Motor neuron (in vitro differentiated cells): ENCODE measurements at regions not wholly inside any gene's neighbourhood (a gene's known extent, or its start where the extent isn't known, plus 50 kb on each side); places are given as distances from the start of the nearest gene placed in this dataset.

Experiments
- ATAC-seq, 8 experiments: fragments of 200-7000 bp; cut with Tn5 transposase; replicated peaks in 6 of 8; 2 replicates each; pipeline ENCODE4 v1.8.0; 2021; ENCODE audit warnings: mild to moderate bottlenecking in 8 of 8, moderate library complexity in 8 of 8
- H3K27ac ChIP-seq, 2 donors: fragments of 250-450 bp; sonication (Bioruptor Pico); 2 replicates each; pipeline ENCODE4 v1.9.0; 2021; ENCODE audit warnings: antibody characterized with exemption in 2 of 2, mild to moderate bottlenecking in 2 of 2, moderate library complexity in 1 of 2
- H3K4me1 ChIP-seq, 2 donors: fragments of 250-450 bp; sonication (Bioruptor Pico); replicated peaks in 1 of 2; 2 replicates each; pipeline ENCODE4 v1.6.1; 2021; ENCODE audit warnings: antibody characterized with exemption in 2 of 2, mild to moderate bottlenecking in 2 of 2, moderate library complexity in 1 of 2
- H3K4me3 ChIP-seq, 5 donors: fragments of 250-450 bp; sonication (Bioruptor Pico); 2 replicates each; pipeline ENCODE4 v1.9.0; 2021; ENCODE audit warnings: antibody characterized with exemption in 5 of 5, mild to moderate bottlenecking in 5 of 5, moderate library complexity in 4 of 5
- WGBS, 10 experiments: fragments of 450-650 bp; shearing (Covaris generic); methylation state at CpG; one replicate each; pipeline ENCODE4 v1.0.0; 2022; 5-methylcytosine and 5-hydroxymethylcytosine counted together
- in situ Hi-C, 9 experiments: fragments of 400-800 bp; cut with MboI; loops; one replicate each; pipeline ENCODE4 v1.15.0; 2021; ENCODE audit warnings: low sequenced_read_pairs in 9 of 9, low pct_unique_long_range_greater_than_20kb in 2 of 9; ENCODE audit not compliant: unreplicated experiment in 9 of 9

DNA sequence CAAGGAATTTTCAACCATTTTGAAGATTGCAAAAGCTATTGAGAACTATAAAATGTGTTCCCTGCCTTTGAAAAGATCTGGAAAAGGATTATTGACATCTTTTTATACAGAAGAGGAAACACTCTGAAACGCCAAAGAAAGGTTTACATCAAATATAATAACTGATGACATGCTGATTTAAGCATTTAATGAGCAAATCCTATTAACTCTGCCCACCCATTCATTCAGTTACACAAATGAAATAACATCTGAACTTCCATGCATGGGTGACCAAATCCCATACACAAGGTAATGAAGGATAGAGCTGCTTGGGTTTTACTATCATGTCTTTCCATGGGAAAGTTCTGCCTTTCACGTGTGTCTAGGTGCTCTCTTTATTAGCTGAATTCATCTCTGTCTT, 589.4 kb upstream of the WWC1 start:
- H3K4me3 ChIP-seq, result no peak overlapping the region
- H3K27ac ChIP-seq, result no peak overlapping the region
- in situ Hi-C loops, result no loop called here
- 13 to 100% (median 56%) methylated on average over 1 to 2 of the region's 2 CpGs; no CpG with 5 or more reads in 2 of the 10 experiments for WGBS, 10 experiments
- no peak for ATAC-seq
- H3K4me1 ChIP-seq, result peaks cover 14 to 16% of the 10 kb centered on the region in 2 donors

DNA sequence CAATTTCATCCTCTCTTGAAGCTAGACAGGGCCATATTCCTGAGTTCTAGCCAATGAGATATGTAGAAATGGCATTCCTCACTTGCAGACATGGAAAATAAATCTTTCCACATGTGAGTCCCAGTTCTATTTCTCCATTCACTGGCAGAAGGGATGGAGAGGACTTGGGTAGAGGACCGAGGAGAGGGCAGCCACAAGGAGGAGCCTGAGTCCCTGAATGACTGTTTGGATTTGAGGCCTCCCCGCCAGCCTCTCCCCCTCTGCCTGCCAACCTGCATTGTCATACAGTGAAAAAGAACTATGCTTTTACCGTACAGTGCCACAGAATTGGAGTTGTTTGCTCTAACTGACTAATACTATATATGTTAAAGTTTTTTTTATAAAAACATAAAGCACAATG, 583.0 kb upstream of the WWC1 start:
- no peak for ATAC-seq
- in situ Hi-C loops, result no loop called here

DNA sequence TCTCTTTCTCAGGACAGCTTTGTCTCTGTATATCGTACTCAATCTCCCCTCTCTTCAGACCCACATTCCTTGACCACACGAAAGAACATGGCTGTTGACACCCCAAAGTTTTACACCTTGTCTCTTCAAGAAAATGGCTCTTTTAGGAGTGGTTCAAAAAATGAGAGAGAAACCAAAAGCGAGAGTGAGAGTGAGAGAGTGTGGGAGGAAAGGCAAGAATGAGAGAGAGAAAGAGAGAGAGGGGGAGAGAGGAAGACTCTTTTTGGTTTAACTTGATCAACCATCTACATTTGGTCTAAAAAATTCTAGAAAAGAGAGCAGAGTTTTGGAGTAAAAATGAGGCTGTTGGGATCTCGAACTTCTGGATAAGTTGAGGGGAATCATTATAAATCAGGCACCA, 581.8 kb upstream of the WWC1 start:
- in situ Hi-C loops, result no loop called here

More for the DNA sequence above, 583.0 kb upstream of the WWC1 start:
- H3K4me3 ChIP-seq, result no peak overlapping the region
- 51 to 90% (median 73%) methylated on average over 2 to 3 of the region's 3 CpGs; no CpG with 5 or more reads in 4 of the 10 experiments for WGBS, 10 experiments
- peaks cover 0 to 8% of the 10 kb centered on the region in 2 donors for H3K4me1 ChIP-seq
- H3K27ac ChIP-seq, result no peak overlapping the region

DNA sequence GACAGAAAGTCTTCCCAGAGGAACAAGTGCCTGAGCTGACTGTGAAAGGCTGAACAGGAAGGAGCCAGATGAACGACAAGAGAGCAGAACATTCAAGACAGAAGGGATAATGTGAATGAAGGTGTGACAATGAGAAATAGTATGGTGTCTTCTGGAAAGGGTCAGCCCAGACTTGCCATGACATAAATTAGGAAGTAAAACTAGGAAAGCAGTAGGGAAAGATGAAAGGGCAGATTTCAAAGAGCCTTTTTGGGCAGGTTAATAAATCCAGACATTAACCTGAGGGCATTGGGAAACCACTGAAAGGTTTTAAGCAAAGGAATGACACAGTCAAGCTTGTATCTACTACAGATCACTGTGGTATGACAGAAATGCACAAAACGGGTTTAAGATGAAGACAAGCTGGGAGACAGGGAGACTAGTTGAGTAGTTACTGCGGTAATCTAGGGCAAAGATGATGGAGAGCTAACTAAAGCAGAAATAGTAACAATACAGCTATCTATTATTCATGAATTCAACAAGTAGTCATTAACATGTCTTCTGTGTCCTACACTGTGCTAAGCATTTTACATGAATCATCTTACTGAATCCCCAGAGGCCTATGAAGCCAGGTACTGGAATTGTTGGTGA, 580.9 kb upstream of the WWC1 start:
- WGBS, 10 experiments, result 0 to 100% (median 75%) methylated on average over 1 to 3 of the region's 3 CpGs; no CpG with 5 or more reads in 1 of the 10 experiments
- in situ Hi-C loops, result no loop called here
- Histone ChIP-seq H3K4me3 (no peak overlapping the region), H3K27ac (no peak overlapping the region), H3K4me1 (peaks cover 0 to 8% of the 10 kb centered on the region in 2 donors)
- peak in 5 of 8 experiments; percentile 38 to 83 (median 70) for ATAC-seq

More for the DNA sequence above, 581.8 kb upstream of the WWC1 start:
- no peak overlapping the region for H3K27ac ChIP-seq
- H3K4me3 ChIP-seq, result no peak overlapping the region
- ATAC-seq, result no peak
- peaks cover 0 to 8% of the 10 kb centered on the region in 2 donors for H3K4me1 ChIP-seq
- WGBS, 10 experiments, result 56 to 97% (median 88%) methylated on average over 2 to 4 of the region's 4 CpGs; no CpG with 5 or more reads in 1 of the 10 experiments

DNA sequence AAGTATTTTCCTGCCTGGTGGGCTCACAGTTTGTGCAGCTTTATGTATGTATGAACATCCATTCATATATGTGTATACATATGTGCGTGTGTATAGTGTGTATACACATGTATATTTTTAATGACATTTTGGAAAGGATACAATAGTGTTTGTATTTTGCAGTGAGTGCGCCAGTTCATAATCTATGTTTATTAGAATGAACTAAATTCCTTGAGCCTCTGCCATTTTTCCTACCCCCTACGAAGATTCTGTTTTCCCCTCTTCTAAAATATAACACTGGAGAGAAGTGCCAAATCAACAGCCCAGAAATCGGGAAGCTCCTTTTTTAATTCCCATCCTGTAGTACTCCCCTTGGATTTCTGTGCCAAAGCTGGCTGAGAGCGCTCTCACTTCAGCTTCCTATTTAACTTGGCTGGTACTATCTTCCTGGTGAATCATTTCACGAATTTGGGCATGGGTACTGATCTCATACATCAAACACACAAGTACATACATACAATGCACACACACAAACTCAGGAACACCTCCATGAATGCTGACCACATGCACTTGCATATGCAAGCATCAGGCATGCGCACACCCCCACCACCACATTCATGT, 578.4 kb upstream of the WWC1 start:
- Histone ChIP-seq H3K4me3 (no peak overlapping the region), H3K27ac (no peak overlapping the region), H3K4me1 (peaks cover 0 to 8% of the 10 kb centered on the region in 2 donors)
- in situ Hi-C loops, result no loop called here
- 39 to 100% (median 75%) methylated on average over 1 to 7 of the region's 7 CpGs; no CpG with 5 or more reads in 1 of the 10 experiments for WGBS, 10 experiments
- no peak for ATAC-seq

DNA sequence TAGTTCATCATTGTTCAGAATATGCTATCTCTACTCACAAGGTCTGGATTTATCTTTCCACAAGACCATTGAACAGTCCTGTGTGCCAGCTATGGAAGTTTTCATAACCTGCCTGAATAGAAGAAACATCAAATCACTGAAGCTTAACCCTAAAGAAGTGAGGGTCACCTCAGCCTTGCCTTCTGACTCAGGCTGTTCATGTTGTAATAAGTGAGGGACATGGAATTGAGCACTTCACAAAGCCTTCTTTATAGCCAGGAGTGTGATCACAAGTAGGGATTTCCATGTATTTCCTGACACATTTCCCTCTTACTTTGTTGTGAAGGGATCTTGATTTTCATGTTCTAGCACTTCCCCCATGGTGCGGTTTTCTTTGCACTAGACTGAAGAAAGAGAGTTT, 577.5 kb upstream of the WWC1 start:
- no peak for ATAC-seq
- in situ Hi-C loops, result no loop called here
- 30 to 100% (median 100%) methylated on average over 1 of the region's 1 CpG; no CpG with 5 or more reads in 2 of the 10 experiments for WGBS, 10 experiments
- H3K4me1 ChIP-seq, result peaks cover 0 to 8% of the 10 kb centered on the region in 2 donors
- H3K4me3 ChIP-seq, result no peak overlapping the region
- no peak overlapping the region for H3K27ac ChIP-seq

DNA sequence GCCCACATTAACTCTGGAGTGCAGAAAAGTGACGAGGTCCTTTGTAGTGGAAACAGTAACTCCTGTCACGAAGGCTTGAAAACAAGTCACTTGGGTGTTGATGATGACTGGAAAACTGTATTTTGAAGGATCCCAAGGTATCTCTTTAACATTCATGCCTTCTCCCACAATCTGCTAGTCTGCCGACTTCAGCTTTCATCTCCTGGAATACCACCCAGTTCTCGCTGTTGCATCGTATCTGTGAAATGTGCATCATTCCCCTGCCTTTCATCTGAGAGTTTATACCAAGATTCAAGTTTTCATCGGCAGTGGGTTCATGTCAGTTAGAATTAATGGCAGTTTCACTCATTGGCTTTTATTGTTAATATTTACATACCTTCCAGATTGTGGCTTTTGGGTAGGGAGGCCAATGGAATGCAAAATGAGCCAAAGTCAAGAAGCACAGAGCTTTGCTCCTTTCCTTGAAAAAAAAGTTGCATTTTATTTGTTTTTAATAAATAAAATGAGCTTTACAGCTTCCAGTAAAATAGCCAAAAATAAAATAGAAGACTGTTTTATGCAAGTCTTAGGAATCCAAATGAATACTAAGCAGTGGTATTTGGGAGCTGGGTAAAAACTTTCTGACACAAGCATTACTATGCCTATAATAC, 575.2 kb upstream of the WWC1 start:
- no peak overlapping the region for H3K27ac ChIP-seq
- H3K4me3 ChIP-seq, result no peak overlapping the region
- ATAC-seq, result no peak
- H3K4me1 ChIP-seq, result peaks cover 0 to 8% of the 10 kb centered on the region in 2 donors
- WGBS, 10 experiments, result 0 to 100% (median 89%) methylated on average over 1 to 4 of the region's 6 CpGs; no CpG with 5 or more reads in 1 of the 10 experiments
- in situ Hi-C loops, result no loop called here

DNA sequence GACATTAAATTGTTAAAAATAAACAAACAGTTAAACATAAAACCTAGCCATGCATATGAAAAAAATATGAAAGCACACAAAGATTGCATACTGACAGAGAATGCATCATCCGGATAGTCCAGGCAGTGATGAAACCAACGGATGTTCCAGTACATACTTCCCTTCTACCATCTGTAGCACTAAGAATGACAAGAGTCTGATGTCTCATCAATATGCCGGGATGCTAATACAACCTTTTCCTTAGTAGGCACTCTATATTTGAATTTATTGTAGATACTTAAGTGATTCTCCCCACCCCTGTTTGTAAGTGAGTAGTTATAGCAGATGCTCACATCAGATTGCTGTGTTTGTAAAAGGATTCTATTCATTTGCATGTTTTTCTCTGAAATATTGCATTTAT, 571.2 kb upstream of the WWC1 start:
- in situ Hi-C loops, result no loop called here
- 6 to 100% (median 60%) methylated on average over 1 to 3 of the region's 3 CpGs for WGBS, 10 experiments
- Histone ChIP-seq H3K4me3 (no peak overlapping the region), H3K4me1 (peaks cover under 1 to 8% of the 10 kb centered on the region in 2 donors), H3K27ac (no peak overlapping the region)
- peak in 7 of 8 experiments; percentile 29 to 77 (median 56) for ATAC-seq

DNA sequence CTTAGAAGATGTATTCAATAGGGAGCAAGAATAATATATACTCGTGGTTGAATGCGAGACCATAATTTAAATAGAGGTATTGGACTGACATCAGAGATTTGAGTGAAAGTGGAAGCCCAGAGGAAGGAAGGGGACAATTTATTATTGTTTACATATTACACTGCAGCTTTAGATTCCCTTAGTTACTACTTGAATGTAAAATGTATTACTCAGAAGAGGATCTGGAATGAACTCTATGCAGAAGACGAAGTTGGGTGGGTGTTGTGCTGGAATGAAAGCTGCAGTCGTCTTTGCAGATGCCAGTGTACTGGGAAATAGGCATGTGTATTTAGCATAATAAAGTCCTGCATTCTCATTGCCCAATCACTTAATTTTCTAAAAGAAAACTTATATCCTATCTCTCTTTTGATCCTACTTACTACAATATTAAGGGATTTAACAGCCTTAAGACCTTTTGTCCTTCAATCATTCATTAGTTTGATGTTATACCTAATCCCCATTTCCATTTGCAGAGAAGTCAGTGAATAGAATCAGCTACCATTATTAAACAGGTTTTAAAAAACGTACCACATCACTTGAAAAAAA, 570.7 kb upstream of the WWC1 start:
- Histone ChIP-seq H3K4me1 (peaks cover 3 to 11% of the 10 kb centered on the region in 2 donors), H3K27ac (no peak overlapping the region), H3K4me3 (no peak overlapping the region)
- peak in 5 of 8 experiments; percentile 20 to 86 (median 75) for ATAC-seq
- 5 to 93% (median 52%) methylated on average over 2 to 5 of the region's 5 CpGs for WGBS, 10 experiments
- in situ Hi-C loops, result no loop called here

DNA sequence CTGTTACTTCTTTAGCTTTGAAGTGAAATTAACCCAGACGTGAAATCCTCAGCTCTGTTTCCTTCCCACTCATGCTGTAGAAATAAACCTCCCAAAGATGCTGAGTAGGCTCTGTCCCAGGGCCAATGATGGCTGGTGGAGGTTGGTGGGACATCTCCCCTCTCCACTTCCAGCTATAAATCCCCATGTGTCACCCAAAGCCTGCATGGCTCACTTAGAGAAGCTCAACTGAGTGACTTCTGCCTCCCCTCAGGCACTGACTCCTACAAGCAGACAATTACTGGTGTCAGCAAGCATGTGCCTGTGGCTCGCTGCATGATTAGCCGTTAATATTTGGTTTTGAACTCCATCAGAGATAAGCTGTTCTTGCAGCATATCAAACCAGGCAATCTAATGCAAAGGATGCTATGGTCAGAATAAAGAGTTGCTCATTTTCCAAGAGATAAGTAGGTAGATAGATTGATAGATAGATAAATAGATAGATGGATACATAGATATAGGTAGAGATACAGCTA, 569.5 kb upstream of the WWC1 start:
- no peak for ATAC-seq
- Histone ChIP-seq H3K27ac (no peak overlapping the region), H3K4me1 (peaks cover 3 to 11% of the 10 kb centered on the region in 2 donors), H3K4me3 (no peak overlapping the region)
- 22 to 100% (median 82%) methylated on average over 1 to 3 of the region's 3 CpGs; no CpG with 5 or more reads in 1 of the 10 experiments for WGBS, 10 experiments
- in situ Hi-C loops, result no loop called here

DNA sequence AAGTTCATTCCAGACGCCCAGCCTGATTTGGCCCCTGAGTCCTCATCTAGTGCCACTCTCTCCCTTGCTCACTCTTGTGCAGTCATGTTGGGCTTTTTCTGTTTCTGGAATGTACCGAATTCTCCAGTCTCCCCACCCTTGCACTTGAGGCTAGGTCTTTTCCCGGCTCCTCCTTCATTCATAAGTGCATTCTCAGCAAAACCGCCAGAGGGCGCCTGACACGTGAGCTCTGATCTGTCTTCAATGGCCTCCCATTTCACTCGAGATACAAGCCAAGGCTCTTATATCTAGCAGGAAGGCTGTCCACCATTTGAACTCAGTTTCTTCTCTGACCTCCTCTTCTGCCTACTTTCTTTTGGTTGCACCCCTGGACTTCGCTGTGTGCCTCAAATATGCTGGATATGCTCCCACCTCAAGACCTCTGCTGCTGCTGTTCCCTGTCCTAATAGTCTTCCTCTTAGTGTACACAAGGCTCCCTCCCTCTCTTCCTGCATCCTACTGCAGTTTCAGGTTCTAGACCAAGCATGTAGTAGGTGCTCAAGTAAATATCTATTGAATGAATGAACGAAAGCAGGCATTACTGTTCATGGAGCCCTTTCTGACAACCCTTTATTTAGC, 568.1 kb upstream of the WWC1 start:
- in situ Hi-C loops, result no loop called here
- Histone ChIP-seq H3K4me3 (no peak overlapping the region), H3K27ac (no peak overlapping the region), H3K4me1 (peaks cover 3 to 11% of the 10 kb centered on the region in 2 donors)
- ATAC-seq, result peak; percentile 47 to 83 (median 73)
- WGBS, 10 experiments, result 8 to 80% (median 28%) methylated on average over 1 to 7 of the region's 9 CpGs

DNA sequence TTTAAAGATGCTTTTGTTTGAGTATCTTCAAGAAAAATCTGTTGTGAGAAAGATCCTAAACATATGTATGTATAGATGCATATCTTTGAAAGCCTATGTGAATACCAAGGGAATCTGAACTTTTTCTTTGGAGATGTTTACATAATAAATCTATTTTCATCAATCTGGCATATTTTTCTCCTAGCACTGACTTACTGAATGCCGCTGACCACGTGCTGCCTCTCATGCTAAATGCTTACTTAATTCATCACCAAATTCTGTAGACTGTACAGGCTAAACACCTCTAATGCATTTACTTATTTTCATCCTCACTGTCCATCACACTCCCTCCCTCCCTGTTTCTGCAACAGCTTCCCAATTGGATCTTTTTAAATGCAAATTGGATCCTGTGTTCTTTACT, 566.2 kb upstream of the WWC1 start:
- no peak for ATAC-seq
- Histone ChIP-seq H3K4me3 (no peak overlapping the region), H3K27ac (no peak overlapping the region), H3K4me1 (peaks cover 5 to 8% of the 10 kb centered on the region in 2 donors)
- in situ Hi-C loops, result loop anchor here in 1 of 9 experiments (25.0 kb wide), 1 partner anchor 312 kb away; no protein-coding TSS in a partner anchor
- WGBS, 10 experiments, result 0 to 80% (median 50%) methylated on average over 1 to 2 of the region's 2 CpGs; no CpG with 5 or more reads in 2 of the 10 experiments
